ENCODE measurements at regions not wholly inside any gene's neighbourhood (a gene's known extent, or its start where the extent isn't known, plus 50 kb on each side); places are given as distances from the start of the nearest gene placed in this dataset.

GRCh38 chr2:201974171-201975100 lies 59.2 kb upstream of the FZD7 start:
- H3K4me1 ChIP-seq (ENCODE audit: low read length), result peaks cover 30% of the 10 kb centered on the region
- H3K9me2 ChIP-seq (replicated peaks; ENCODE audit: insufficient read depth, low read length), result no peaks in the 10 kb centered on the region
- peaks cover 14% of the 10 kb centered on the region for H3F3A ChIP-seq (ENCODE audit: insufficient read depth, low read length)
- no peak overlapping the region for H3K4me2 ChIP-seq (ENCODE audit: low read depth, low read length)
- H3K27me3 ChIP-seq (replicated peaks; ENCODE audit: insufficient read depth, low read length), result no peaks in the 10 kb centered on the region
- H3K27ac ChIP-seq (ENCODE audit: low read length), result no peak overlapping the region
- no peaks in the 10 kb centered on the region for H3K79me2 ChIP-seq (ENCODE audit: low read length)
- H3K9me3 ChIP-seq (replicated peaks; ENCODE audit: insufficient read depth, low read length), result no peaks in the 10 kb centered on the region
- H2AFZ ChIP-seq (ENCODE audit: low read length), result no peak overlapping the region
- no peak overlapping the region for H3K4me3 ChIP-seq (ENCODE audit: low read length)
- TF ChIP-seq EZH2 (optimal IDR thresholded peaks at IDR 0.05; ENCODE audit: low read depth, low read length) (no peak), EZH2phosphoT487 (IDR thresholded peaks at IDR 0.05; ENCODE audit: low read length) (no peak), CTCF (IDR thresholded peaks at IDR 0.05; ENCODE audit: low read length) (no peak)
- no peaks in the 10 kb centered on the region for H4K20me1 ChIP-seq (ENCODE audit: insufficient read depth, low read length)
- no peaks in the 10 kb centered on the region for H3K36me3 ChIP-seq (replicated peaks; ENCODE audit: insufficient read depth, low read length)
- H3K9ac ChIP-seq (ENCODE audit: low read length), result no peak overlapping the region
- DNase-seq, result no peak

- Histone ChIP-seq H4K20me1 (ENCODE audit: insufficient read depth, low read length) (no peaks in the 10 kb centered on the region), H3K9me2 (replicated peaks; ENCODE audit: insufficient read depth, low read length) (no peaks in the 10 kb centered on the region), H3K79me2 (ENCODE audit: low read length) (no peaks in the 10 kb centered on the region), H3K4me2 (ENCODE audit: low read depth, low read length) (no peak overlapping the region), H3K27me3 (replicated peaks; ENCODE audit: insufficient read depth, low read length) (no peaks in the 10 kb centered on the region), H3K36me3 (replicated peaks; ENCODE audit: insufficient read depth, low read length) (no peaks in the 10 kb centered on the region), H3K4me3 (ENCODE audit: low read length) (no peak overlapping the region), H3K27ac (ENCODE audit: low read length) (no peak overlapping the region), H3K9me3 (replicated peaks; ENCODE audit: insufficient read depth, low read length) (no peaks in the 10 kb centered on the region), H2AFZ (ENCODE audit: low read length) (no peak overlapping the region), H3K9ac (ENCODE audit: low read length) (no peak overlapping the region), H3F3A (ENCODE audit: insufficient read depth, low read length) (peaks cover 20% of the 10 kb centered on the region), H3K4me1 (ENCODE audit: low read length) (peaks cover 36% of the 10 kb centered on the region)
- DNase-seq, result no peak
- TF ChIP-seq EZH2 (optimal IDR thresholded peaks at IDR 0.05; ENCODE audit: low read depth, low read length) (no peak), EZH2phosphoT487 (IDR thresholded peaks at IDR 0.05; ENCODE audit: low read length) (no peak), CTCF (IDR thresholded peaks at IDR 0.05; ENCODE audit: low read length) (no peak)
These were observed 58.2 kb upstream of the FZD7 start for GRCh38 chr2:201975434-201975833.

- TF ChIP-seq EZH2 (optimal IDR thresholded peaks at IDR 0.05; ENCODE audit: low read depth, low read length) (no peak), CTCF (IDR thresholded peaks at IDR 0.05; ENCODE audit: low read length) (no peak), EZH2phosphoT487 (IDR thresholded peaks at IDR 0.05; ENCODE audit: low read length) (no peak)
- H3K4me3 ChIP-seq (ENCODE audit: low read length), result no peak overlapping the region
- H2AFZ ChIP-seq (ENCODE audit: low read length), result 0 out of 2 replicates have a peak overlapping the region, but pooled peaks have one; percentile 57
- peaks cover 24% of the 10 kb centered on the region for H3F3A ChIP-seq (ENCODE audit: insufficient read depth, low read length)
- DNase-seq, result no peak
- peaks cover 43% of the 10 kb centered on the region for H3K4me1 ChIP-seq (ENCODE audit: low read length)
- no peaks in the 10 kb centered on the region for H3K79me2 ChIP-seq (ENCODE audit: low read length)
- no peaks in the 10 kb centered on the region for H3K9me2 ChIP-seq (replicated peaks; ENCODE audit: insufficient read depth, low read length)
- no peaks in the 10 kb centered on the region for H3K27me3 ChIP-seq (replicated peaks; ENCODE audit: insufficient read depth, low read length)
- H3K9me3 ChIP-seq (replicated peaks; ENCODE audit: insufficient read depth, low read length), result no peaks in the 10 kb centered on the region
- H3K36me3 ChIP-seq (replicated peaks; ENCODE audit: insufficient read depth, low read length), result no peaks in the 10 kb centered on the region
- H3K27ac ChIP-seq (ENCODE audit: low read length), result no peak overlapping the region
- no peak overlapping the region for H3K4me2 ChIP-seq (ENCODE audit: low read depth, low read length)
- no peaks in the 10 kb centered on the region for H4K20me1 ChIP-seq (ENCODE audit: insufficient read depth, low read length)
- no peak overlapping the region for H3K9ac ChIP-seq (ENCODE audit: low read length)
These were observed 57.6 kb upstream of the FZD7 start for GRCh38 chr2:201975964-201976612.

Data from MM.1S (cell line).